ENCODE measurements at regions not wholly inside any gene's neighbourhood (a gene's known extent, or its start where the extent isn't known, plus 50 kb on each side); places are given as distances from the start of the nearest gene placed in this dataset.

GRCh38 chr14:25411781-25412757, 362.1 kb upstream of the STXBP6 start:
- TF ChIP-seq CTCF (IDR thresholded peaks at IDR 0.05), result no peak
- no peak for TF ChIP-seq POLR2A (IDR thresholded peaks at IDR 0.05)
- 55 to 56% methylated on average over 6 of the region's 6 CpGs for WGBS, 2 donors

GRCh38 chr14:25406818-25407217, 356.9 kb upstream of the STXBP6 start:
- 26% methylated on average over 5 of the region's 5 CpGs for WGBS, 2 donors
- no peak for TF ChIP-seq CTCF (IDR thresholded peaks at IDR 0.05)
- TF ChIP-seq POLR2A (IDR thresholded peaks at IDR 0.05), result no peak
- no peak overlapping the region for H3K4me3 ChIP-seq (ENCODE audit: low read depth, poor library complexity, severe bottlenecking)
- intact Hi-C loops (cut with DNase I; ENCODE audit: low total_unique reads), result no loop called here
- DNase-seq (ENCODE audit: low spot score in 2 of 2), result no peak

More at GRCh38 chr14:25411781-25412757, 362.1 kb upstream of the STXBP6 start:
- no peak for DNase-seq (ENCODE audit: low spot score in 2 of 2)
- H3K4me3 ChIP-seq (ENCODE audit: low read depth, poor library complexity, severe bottlenecking), result no peak overlapping the region
- intact Hi-C loops (cut with DNase I; ENCODE audit: low total_unique reads), result no loop called here

GRCh38 chr14:25400607-25401206, 350.8 kb upstream of the STXBP6 start:
- intact Hi-C loops (cut with DNase I; ENCODE audit: low total_unique reads), result no loop called here
- peak in 1 of 2 donors; percentile 52 for DNase-seq (ENCODE audit: low spot score in 2 of 2)
- 19 to 23% methylated on average over 12 of the region's 12 CpGs for WGBS, 2 donors
- no peak overlapping the region for H3K4me3 ChIP-seq (ENCODE audit: low read depth, poor library complexity, severe bottlenecking)
- no peak for TF ChIP-seq CTCF (IDR thresholded peaks at IDR 0.05)
- no peak for TF ChIP-seq POLR2A (IDR thresholded peaks at IDR 0.05)

GRCh38 chr14:25396128-25396527, 346.2 kb upstream of the STXBP6 start:
- WGBS, 2 donors, result 21 to 34% methylated on average over 1 of the region's 1 CpG
- DNase-seq (ENCODE audit: low spot score in 2 of 2), result no peak
- TF ChIP-seq POLR2A (IDR thresholded peaks at IDR 0.05), result no peak
- no peak for TF ChIP-seq CTCF (IDR thresholded peaks at IDR 0.05)
- H3K4me3 ChIP-seq (ENCODE audit: low read depth, poor library complexity, severe bottlenecking), result no peak overlapping the region
- intact Hi-C loops (cut with DNase I; ENCODE audit: low total_unique reads), result no loop called here

- 59 to 70% methylated on average over 3 of the region's 3 CpGs for WGBS, 2 donors
- H3K4me3 ChIP-seq (ENCODE audit: low read depth, poor library complexity, severe bottlenecking), result no peak overlapping the region
- DNase-seq (ENCODE audit: low spot score in 2 of 2), result no peak
- TF ChIP-seq CTCF (IDR thresholded peaks at IDR 0.05) (no peak), POLR2A (IDR thresholded peaks at IDR 0.05) (no peak)
- intact Hi-C loops (cut with DNase I; ENCODE audit: low total_unique reads), result no loop called here
Measured at GRCh38 chr14:25394791-25395391, 344.9 kb upstream of the STXBP6 start.

Data from lower leg skin (tissue), 4 donors.